Gastrocnemius medialis (tissue), 4 donors: ENCODE measurements at regions not wholly inside any gene's neighbourhood (a gene's known extent, or its start where the extent isn't known, plus 50 kb on each side); places are given as distances from the start of the nearest gene placed in this dataset.

Source experiments
- CTCF ChIP-seq, 5 experiments: fragments of 450-650 bp in 3 of 5; fragments of 200-600 bp in 2 of 5; sonication (generic) in 2 of 5; IDR thresholded peaks in 4 of 5; conservative IDR thresholded peaks in 1 of 5; 1 replicate in 4 of 5; 2 replicates in 1 of 5; pipeline ENCODE4 v1.5.1; 2016 to 2019; ENCODE audit warnings: antibody characterized with exemption in 5 of 5, mild to moderate bottlenecking in 3 of 5, moderate library complexity in 3 of 5
- POLR2A ChIP-seq, 2 donors: fragments of 450-650 bp; IDR thresholded peaks; one replicate each; pipeline ENCODE4 v1.6.1; 2017; ENCODE audit warnings: antibody characterized with exemption in 2 of 2, mild to moderate bottlenecking in 2 of 2, moderate library complexity in 2 of 2

- TF ChIP-seq CTCF (IDR thresholded peaks at IDR 0.05 in 4 of 5, conservative IDR thresholded peaks at IDR 0.05 in 1 of 5) (no peak), POLR2A (IDR thresholded peaks at IDR 0.05) (no peak)
Observed at GRCh38 chr14:85409481-85410210, 120.3 kb upstream of the FLRT2 start.
